ENCODE measurements at regions not wholly inside any gene's neighbourhood (a gene's known extent, or its start where the extent isn't known, plus 50 kb on each side); places are given as distances from the start of the nearest gene placed in this dataset.

DNA sequence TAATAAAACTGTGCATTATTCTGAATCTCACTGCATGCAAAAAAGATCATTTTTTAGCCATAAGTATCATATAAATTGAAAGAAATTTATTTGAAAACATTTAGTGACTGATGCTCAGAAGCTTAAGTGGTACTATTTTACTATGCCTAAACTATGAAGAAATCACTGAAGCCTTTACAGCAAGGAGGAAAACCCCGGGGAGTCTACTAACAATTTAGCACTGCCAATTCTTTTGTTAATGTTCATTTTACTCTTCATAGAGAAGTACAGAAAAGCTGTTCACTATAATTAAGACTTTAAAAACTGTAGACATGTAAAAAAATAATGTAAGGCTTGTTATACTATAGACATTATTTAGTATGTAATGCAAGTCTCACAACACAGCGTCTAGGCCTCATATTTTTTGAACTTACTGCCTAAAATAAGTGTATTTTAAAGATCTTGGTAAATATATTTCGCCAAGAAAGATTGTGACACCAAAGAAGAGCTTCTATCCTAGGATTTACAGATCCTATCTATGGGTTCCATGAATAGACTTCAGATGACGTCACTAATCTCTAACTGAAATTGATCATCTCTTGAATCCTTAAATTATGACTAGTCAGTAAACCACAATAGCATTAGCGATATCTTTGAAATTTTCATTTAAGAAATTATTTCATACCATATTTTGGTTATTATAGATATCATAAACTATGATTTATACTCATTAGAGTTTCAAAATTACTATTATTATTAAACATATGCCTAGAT, 602.5 kb downstream of the TMA16 start:
- TF ChIP-seq, protein P1, sequence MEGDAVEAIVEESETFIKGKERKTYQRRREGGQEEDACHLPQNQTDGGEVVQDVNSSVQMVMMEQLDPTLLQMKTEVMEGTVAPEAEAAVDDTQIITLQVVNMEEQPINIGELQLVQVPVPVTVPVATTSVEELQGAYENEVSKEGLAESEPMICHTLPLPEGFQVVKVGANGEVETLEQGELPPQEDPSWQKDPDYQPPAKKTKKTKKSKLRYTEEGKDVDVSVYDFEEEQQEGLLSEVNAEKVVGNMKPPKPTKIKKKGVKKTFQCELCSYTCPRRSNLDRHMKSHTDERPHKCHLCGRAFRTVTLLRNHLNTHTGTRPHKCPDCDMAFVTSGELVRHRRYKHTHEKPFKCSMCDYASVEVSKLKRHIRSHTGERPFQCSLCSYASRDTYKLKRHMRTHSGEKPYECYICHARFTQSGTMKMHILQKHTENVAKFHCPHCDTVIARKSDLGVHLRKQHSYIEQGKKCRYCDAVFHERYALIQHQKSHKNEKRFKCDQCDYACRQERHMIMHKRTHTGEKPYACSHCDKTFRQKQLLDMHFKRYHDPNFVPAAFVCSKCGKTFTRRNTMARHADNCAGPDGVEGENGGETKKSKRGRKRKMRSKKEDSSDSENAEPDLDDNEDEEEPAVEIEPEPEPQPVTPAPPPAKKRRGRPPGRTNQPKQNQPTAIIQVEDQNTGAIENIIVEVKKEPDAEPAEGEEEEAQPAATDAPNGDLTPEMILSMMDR (IDR thresholded peaks at IDR 0.05), result no peak
- TF ChIP-seq POLR2A (IDR thresholded peaks at IDR 0.05), result no peak
